HFFc6 (cell line): ENCODE measurements at regions not wholly inside any gene's neighbourhood (a gene's known extent, or its start where the extent isn't known, plus 50 kb on each side); places are given as distances from the start of the nearest gene placed in this dataset.
"Not testable (repeated sequence)": the region's sequence is repeated elsewhere in the genome, so short reads cannot be mapped to it uniquely, and the experiment has no call there.

Source experiments
- DNase-seq: peaks from one replicate; pipeline ENCODE4 v3.0.0-alpha.2; 2018
- H3K27ac Mint-ChIP-seq: 2 replicates; pipeline ENCODE4 v1.8.0; 2020; ENCODE audit warnings: mild to moderate bottlenecking, mixed read lengths
- H3K27me3 Mint-ChIP-seq: 2 replicates; pipeline ENCODE4 v1.8.0; 2021; ENCODE audit warnings: mild to moderate bottlenecking, moderate library complexity, mixed read lengths; ENCODE audit not compliant: insufficient read depth
- H3K36me3 Mint-ChIP-seq: 2 replicates; pipeline ENCODE4 v1.8.0; 2021; ENCODE audit warnings: low read depth, mixed read lengths
- H3K4me1 Mint-ChIP-seq: 2 replicates; pipeline ENCODE4 v1.8.0; 2020; ENCODE audit warnings: low read depth, mixed read lengths
- H3K4me3 Mint-ChIP-seq: 2 replicates; pipeline ENCODE4 v1.8.0; 2020; ENCODE audit warnings: mild to moderate bottlenecking, moderate library complexity, mixed read lengths
- H3K9me3 Mint-ChIP-seq: 2 replicates; pipeline ENCODE4 v1.8.0; 2020; ENCODE audit warnings: mild to moderate bottlenecking, mixed read lengths
- TF ChIP-seq, protein P1 (sequence below): fragments of 200-600 bp; sonication (generic); IDR thresholded peaks from 2 replicates; pipeline ENCODE4 v1.5.0; 2021; ENCODE audit warnings: antibody characterized with exemption, mild to moderate bottlenecking

GRCh38 chr4:55696424-55696823 lies 60.3 kb upstream of the NMU start:
- DNase-seq, H3K36me3 Mint-ChIP-seq, H3K9me3 Mint-ChIP-seq, H3K27ac Mint-ChIP-seq, H3K4me3 Mint-ChIP-seq, H3K27me3 Mint-ChIP-seq, H3K4me1 Mint-ChIP-seq: not testable (repeated sequence)

DNA sequence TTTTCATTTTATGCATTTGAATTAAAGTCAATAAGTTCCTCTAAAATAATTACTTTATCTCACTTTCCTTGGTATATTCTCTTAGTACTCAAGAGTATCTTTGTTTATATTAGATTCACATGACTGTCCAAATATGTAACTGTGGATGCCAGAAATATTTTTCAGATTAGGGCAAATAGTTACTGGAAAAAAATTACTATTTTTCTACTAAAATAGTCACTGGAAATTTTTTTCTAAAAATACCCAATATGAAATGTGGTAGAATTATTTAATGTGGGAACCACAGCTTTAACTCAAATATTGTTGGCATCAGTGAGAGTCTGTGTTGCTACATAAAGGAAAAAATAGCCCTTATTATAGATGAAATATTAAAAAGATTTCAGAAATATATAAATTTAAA lies 70.4 kb upstream of the NMU start:
- H3K36me3 Mint-ChIP-seq, result no peaks in the 10 kb centered on the region
- no peak for DNase-seq
- no peak overlapping the region for H3K27ac Mint-ChIP-seq
- H3K4me1 Mint-ChIP-seq, result no peaks in the 10 kb centered on the region
- TF ChIP-seq, protein P1, sequence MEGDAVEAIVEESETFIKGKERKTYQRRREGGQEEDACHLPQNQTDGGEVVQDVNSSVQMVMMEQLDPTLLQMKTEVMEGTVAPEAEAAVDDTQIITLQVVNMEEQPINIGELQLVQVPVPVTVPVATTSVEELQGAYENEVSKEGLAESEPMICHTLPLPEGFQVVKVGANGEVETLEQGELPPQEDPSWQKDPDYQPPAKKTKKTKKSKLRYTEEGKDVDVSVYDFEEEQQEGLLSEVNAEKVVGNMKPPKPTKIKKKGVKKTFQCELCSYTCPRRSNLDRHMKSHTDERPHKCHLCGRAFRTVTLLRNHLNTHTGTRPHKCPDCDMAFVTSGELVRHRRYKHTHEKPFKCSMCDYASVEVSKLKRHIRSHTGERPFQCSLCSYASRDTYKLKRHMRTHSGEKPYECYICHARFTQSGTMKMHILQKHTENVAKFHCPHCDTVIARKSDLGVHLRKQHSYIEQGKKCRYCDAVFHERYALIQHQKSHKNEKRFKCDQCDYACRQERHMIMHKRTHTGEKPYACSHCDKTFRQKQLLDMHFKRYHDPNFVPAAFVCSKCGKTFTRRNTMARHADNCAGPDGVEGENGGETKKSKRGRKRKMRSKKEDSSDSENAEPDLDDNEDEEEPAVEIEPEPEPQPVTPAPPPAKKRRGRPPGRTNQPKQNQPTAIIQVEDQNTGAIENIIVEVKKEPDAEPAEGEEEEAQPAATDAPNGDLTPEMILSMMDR, result no peak
- H3K4me3 Mint-ChIP-seq, result no peak overlapping the region
- no peaks in the 10 kb centered on the region for H3K9me3 Mint-ChIP-seq
- H3K27me3 Mint-ChIP-seq, result no peaks in the 10 kb centered on the region; the same call in 1 of the 2 replicates

- Mint-ChIP-seq H3K4me1 (no peaks in the 10 kb centered on the region), H3K4me3 (no peak overlapping the region), H3K27me3 (no peaks in the 10 kb centered on the region; the same call in none of the 2 replicates), H3K27ac (no peak overlapping the region), H3K36me3 (no peaks in the 10 kb centered on the region), H3K9me3 (no peaks in the 10 kb centered on the region)
- TF ChIP-seq, protein P1, result no peak
- no peak for DNase-seq
These were observed 71.4 kb upstream of the NMU start for GRCh38 chr4:55707507-55707906.

GRCh38 chr4:55707991-55708390 lies 71.9 kb upstream of the NMU start:
- not testable (repeated sequence) for H3K9me3 Mint-ChIP-seq, H3K4me3 Mint-ChIP-seq

DNA sequence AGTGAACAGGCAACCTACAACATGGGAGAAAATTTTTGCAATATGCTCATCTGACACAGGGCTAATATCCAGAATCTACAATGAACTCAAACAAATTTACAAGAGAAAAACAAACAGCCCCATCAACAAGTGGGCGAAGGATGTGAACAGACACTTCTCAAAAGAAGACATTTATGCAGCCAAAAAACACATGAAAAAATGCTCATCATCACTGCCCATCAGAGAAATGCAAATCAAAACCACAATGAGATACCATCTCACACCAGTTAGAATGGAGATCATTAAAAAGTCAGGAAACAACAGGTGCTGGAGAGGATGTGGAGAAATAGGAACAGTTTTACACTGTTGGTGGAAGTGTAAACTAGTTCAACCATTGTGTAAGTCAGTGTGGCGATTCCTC lies 76.7 kb upstream of the NMU start:
- not testable (repeated sequence) for H3K9me3 Mint-ChIP-seq, H3K27me3 Mint-ChIP-seq, H3K36me3 Mint-ChIP-seq, H3K4me1 Mint-ChIP-seq, H3K27ac Mint-ChIP-seq, DNase-seq, H3K4me3 Mint-ChIP-seq

More at GRCh38 chr4:55707991-55708390, 71.9 kb upstream of the NMU start:
- not testable (repeated sequence) for H3K27me3 Mint-ChIP-seq, H3K4me1 Mint-ChIP-seq, H3K27ac Mint-ChIP-seq, DNase-seq, H3K36me3 Mint-ChIP-seq

DNA sequence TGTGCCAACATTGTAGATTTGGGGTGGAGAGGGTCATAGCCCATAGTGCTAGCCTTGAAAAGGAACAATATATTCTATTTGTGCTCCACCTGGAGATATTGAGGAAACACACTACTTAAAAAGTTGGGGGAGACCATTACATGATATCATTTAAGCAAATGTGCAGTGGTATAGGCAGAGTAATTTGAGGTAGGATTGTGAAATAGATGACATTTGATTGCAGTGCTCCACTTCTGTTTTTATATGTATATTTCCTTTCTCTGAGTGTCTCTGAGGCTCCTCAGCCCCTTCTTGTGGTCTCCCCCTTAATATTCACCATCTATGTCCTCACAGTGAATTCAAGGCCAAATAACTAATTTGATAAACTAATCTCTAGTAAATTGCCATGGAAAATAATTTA lies 85.6 kb upstream of the NMU start:
- Mint-ChIP-seq H3K4me1 (no peaks in the 10 kb centered on the region), H3K4me3 (no peak overlapping the region), H3K27me3 (no peaks in the 10 kb centered on the region; the same call in none of the 2 replicates), H3K36me3 (no peaks in the 10 kb centered on the region), H3K27ac (no peak overlapping the region), H3K9me3 (no peaks in the 10 kb centered on the region)
- no peak for DNase-seq
- TF ChIP-seq, protein P1, result no peak

GRCh38 chr4:55722132-55722531 lies 86.0 kb upstream of the NMU start:
- Mint-ChIP-seq H3K4me1 (no peaks in the 10 kb centered on the region), H3K36me3 (no peaks in the 10 kb centered on the region), H3K4me3 (no peak overlapping the region), H3K27me3 (no peaks in the 10 kb centered on the region; the same call in none of the 2 replicates), H3K27ac (no peak overlapping the region), H3K9me3 (no peaks in the 10 kb centered on the region)
- DNase-seq, result no peak
- TF ChIP-seq, protein P1, result no peak
